ENCODE measurements at regions not wholly inside any gene's neighbourhood (a gene's known extent, or its start where the extent isn't known, plus 50 kb on each side); places are given as distances from the start of the nearest gene placed in this dataset.
"Not testable (repeated sequence)": the region's sequence is repeated elsewhere in the genome, so short reads cannot be mapped to it uniquely, and the experiment has no call there.

GRCh38 chr1:273772-274171 is 177.7 kb downstream of the OR4F29 start:
- not testable (repeated sequence) for DNase-seq (ENCODE audit: low spot score)

- DNase-seq (ENCODE audit: low spot score): peak; percentile 66
Observed at GRCh38 chr1:267815-268214, 183.7 kb downstream of the OR4F29 start.

All from ureter (tissue), 1 donor.